RCC 7860 (cell line): ENCODE measurements at regions not wholly inside any gene's neighbourhood (a gene's known extent, or its start where the extent isn't known, plus 50 kb on each side); places are given as distances from the start of the nearest gene placed in this dataset.
"Not testable (repeated sequence)": the region's sequence is repeated elsewhere in the genome, so short reads cannot be mapped to it uniquely, and the experiment has no call there.

Experiments used
- DNase-seq: peaks from one replicate; pipeline ENCODE4 v3.0.0-alpha.2; 2015; ENCODE audit warnings: low spot score
- FAIRE-seq: peaks from 2 replicates; lab custom pipeline; 2012; peaks lifted over from hg19 to GRCh38; lab: Jason Lieb, UNC

- DNase-seq = no peak
- FAIRE-seq = no peak
These were observed 300.9 kb upstream of the MAP3K7 start for GRCh38 chr6:90887764-90888163.

GRCh38 chr6:90885611-90886056 is 298.8 kb upstream of the MAP3K7 start:
- no peak for FAIRE-seq
- no peak for DNase-seq

- DNase-seq, FAIRE-seq: not testable (repeated sequence)
These were observed 298.3 kb upstream of the MAP3K7 start for GRCh38 chr6:90885137-90885536.

- no peak for FAIRE-seq
These were observed 290.7 kb upstream of the MAP3K7 start for GRCh38 chr6:90877616-90878015.

GRCh38 chr6:90874931-90875330 is 288.1 kb upstream of the MAP3K7 start:
- DNase-seq (no peak), FAIRE-seq (no peak)

More at GRCh38 chr6:90877616-90878015, 290.7 kb upstream of the MAP3K7 start:
- no peak for DNase-seq

GRCh38 chr6:90872981-90873380 is 286.1 kb upstream of the MAP3K7 start:
- FAIRE-seq (no peak), DNase-seq (no peak)

GRCh38 chr6:90870561-90870960 is 283.7 kb upstream of the MAP3K7 start:
- DNase-seq (no peak), FAIRE-seq (no peak)

- no peak for DNase-seq
These were observed 281.8 kb upstream of the MAP3K7 start for GRCh38 chr6:90868656-90869055.

GRCh38 chr6:90868256-90868655 is 281.4 kb upstream of the MAP3K7 start:
- FAIRE-seq (no peak), DNase-seq (no peak)

More at GRCh38 chr6:90868656-90869055, 281.8 kb upstream of the MAP3K7 start:
- FAIRE-seq = no peak

GRCh38 chr6:90865513-90865912 is 278.6 kb upstream of the MAP3K7 start:
- DNase-seq (no peak), FAIRE-seq (no peak)

- FAIRE-seq = no peak
These were observed 276.2 kb upstream of the MAP3K7 start for GRCh38 chr6:90863043-90863442.

GRCh38 chr6:90860822-90861601 is 274.1 kb upstream of the MAP3K7 start:
- DNase-seq = no peak
- no peak for FAIRE-seq

More at GRCh38 chr6:90863043-90863442, 276.2 kb upstream of the MAP3K7 start:
- no peak for DNase-seq

GRCh38 chr6:90859612-90860011 is 272.7 kb upstream of the MAP3K7 start:
- no peak for DNase-seq
- no peak for FAIRE-seq

GRCh38 chr6:90859056-90859455 is 272.2 kb upstream of the MAP3K7 start:
- no peak for DNase-seq
- FAIRE-seq = no peak

GRCh38 chr6:90849686-90850085 is 262.8 kb upstream of the MAP3K7 start:
- no peak for FAIRE-seq

GRCh38 chr6:90846824-90847223 is 260.0 kb upstream of the MAP3K7 start:
- DNase-seq (no peak), FAIRE-seq (no peak)

More at GRCh38 chr6:90849686-90850085, 262.8 kb upstream of the MAP3K7 start:
- DNase-seq = no peak

GRCh38 chr6:90835596-90836212 is 248.8 kb upstream of the MAP3K7 start:
- FAIRE-seq (no peak), DNase-seq (no peak)

- no peak for FAIRE-seq
- DNase-seq = no peak
These were observed 242.4 kb upstream of the MAP3K7 start for GRCh38 chr6:90829311-90829710.

- DNase-seq = no peak
These were observed 233.6 kb upstream of the MAP3K7 start for GRCh38 chr6:90820436-90820835.

GRCh38 chr6:90819483-90819882 is 232.6 kb upstream of the MAP3K7 start:
- FAIRE-seq = no peak

More at GRCh38 chr6:90820436-90820835, 233.6 kb upstream of the MAP3K7 start:
- FAIRE-seq = no peak

GRCh38 chr6:90818163-90818562 is 231.3 kb upstream of the MAP3K7 start:
- no peak for DNase-seq
- FAIRE-seq = no peak

More at GRCh38 chr6:90819483-90819882, 232.6 kb upstream of the MAP3K7 start:
- no peak for DNase-seq

GRCh38 chr6:90816764-90817163 is 229.9 kb upstream of the MAP3K7 start:
- FAIRE-seq (no peak), DNase-seq (no peak)
